GM12874 (cell line): ENCODE measurements at regions not wholly inside any gene's neighbourhood (a gene's known extent, or its start where the extent isn't known, plus 50 kb on each side); places are given as distances from the start of the nearest gene placed in this dataset.

ENCODE experiments used
- TF ChIP-seq, protein P1 (sequence below): IDR thresholded peaks from 2 replicates; pipeline ENCODE4 v1.5.1; 2011; ENCODE audit warnings: low read depth, mild to moderate bottlenecking, control low read depth, low read length, moderate library complexity; ENCODE audit not compliant: insufficient read depth

DNA sequence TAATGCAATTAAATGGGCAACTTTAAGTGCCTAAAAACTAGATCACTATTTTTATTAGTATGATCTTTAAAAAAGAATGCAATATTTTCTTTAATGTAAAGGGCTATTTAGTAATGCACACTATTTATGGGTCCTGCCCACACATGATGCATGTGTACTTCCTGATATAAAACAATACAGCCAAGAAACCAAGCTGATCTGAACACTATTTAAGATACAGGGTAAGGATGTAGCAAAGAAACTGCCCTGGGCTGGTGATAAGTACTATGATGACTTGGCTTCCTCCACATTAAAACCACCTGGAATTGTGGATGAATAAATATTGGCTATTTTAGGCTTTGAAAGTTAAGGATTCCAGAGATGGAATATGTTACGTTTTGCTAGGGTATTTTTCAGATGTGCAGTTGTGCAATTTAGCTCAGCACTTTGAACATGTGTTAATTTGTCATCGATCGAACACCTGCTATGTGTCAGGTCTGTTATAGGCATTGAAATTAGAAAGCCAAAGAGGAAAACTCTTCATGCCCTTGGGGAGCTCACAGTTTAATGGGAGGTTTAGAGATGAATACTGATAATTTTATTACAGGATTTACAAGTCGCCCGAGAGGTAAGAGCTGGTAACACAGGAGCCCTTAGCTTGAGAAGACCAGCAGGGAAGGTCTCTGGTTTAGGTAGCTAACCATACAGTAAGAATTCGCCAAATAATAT, 276.7 kb downstream of the PLK2 start:
- TF ChIP-seq, protein P1, sequence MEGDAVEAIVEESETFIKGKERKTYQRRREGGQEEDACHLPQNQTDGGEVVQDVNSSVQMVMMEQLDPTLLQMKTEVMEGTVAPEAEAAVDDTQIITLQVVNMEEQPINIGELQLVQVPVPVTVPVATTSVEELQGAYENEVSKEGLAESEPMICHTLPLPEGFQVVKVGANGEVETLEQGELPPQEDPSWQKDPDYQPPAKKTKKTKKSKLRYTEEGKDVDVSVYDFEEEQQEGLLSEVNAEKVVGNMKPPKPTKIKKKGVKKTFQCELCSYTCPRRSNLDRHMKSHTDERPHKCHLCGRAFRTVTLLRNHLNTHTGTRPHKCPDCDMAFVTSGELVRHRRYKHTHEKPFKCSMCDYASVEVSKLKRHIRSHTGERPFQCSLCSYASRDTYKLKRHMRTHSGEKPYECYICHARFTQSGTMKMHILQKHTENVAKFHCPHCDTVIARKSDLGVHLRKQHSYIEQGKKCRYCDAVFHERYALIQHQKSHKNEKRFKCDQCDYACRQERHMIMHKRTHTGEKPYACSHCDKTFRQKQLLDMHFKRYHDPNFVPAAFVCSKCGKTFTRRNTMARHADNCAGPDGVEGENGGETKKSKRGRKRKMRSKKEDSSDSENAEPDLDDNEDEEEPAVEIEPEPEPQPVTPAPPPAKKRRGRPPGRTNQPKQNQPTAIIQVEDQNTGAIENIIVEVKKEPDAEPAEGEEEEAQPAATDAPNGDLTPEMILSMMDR, result no peak

DNA sequence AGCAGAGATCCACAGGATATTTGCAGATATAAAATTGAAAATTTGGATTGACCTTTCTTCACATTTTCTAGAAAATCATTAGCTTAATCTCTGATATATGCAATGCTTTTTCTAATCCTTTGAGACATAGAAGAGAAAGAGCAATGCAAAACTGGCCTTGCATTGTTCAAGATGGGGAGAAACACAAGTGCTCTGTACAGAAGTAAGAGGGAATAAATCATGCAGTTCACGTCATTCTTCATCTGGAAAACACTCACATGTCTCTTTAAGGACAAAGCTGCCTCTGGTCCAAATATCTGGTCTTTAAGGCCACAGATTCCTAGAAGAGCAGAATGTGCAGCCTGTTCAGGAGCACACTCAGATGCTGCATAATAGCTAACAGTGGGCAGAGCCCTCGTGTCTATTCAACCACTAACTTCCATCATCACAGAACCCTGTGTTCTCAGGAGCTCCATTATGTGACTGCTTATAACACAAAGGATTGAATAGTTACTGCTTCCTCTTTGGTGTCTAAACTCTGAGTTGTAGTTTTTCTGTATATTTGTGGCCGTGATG, 277.5 kb downstream of the PLK2 start:
- TF ChIP-seq, protein P1, result no peak

DNA sequence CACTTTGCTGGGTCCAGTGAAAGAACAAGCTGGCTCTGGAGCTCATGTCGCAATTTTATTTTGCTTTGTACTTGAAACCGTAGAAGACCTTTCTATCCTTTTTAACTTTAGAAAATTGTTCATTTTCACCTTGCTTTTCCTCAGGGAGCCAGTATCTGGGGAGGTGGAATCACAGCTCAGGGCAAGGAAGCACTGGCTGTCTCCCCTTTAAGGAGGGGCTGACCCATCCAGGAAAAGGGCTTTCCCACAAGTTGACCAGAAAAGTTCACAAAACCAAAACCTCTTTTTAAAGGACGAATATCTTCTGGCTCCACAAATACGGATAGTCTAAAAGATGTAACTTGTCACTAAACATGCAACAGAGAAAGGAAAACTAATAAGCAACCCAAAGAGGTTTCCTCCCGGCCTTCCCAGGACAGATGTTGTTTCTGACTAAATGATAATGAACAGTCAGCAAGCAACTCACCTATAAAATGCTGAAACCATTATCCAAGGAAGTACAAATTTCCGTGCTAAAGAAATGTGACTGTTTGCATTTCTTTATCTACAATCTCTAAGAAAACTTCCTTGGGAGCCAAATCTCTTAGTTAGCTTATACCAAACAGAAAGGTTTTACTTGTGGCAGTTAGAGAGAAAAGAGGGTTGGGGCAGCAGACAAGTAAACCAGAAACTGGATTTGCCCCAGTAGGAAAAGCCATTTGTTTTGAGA, 278.2 kb downstream of the PLK2 start:
- TF ChIP-seq, protein P1, result no peak

DNA sequence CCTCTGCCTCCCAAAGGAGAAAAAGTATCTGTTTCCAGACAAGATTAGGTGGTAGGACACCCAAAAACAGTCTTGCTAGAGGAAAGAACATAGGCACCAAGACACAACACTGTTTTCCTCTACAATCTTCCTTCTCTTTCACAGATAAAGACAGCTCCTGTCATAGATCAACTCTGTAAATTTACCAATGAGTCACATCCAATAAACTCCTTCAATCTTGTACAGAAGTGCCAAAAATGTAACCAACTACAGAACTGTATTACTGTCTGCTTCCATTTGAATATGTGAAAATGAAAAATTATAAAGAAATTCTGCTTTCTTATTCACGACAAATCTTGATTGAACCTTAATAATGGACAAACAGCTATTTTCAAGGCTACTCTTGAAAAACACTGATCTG, 286.9 kb downstream of the PLK2 start:
- TF ChIP-seq, protein P1, result no peak

DNA sequence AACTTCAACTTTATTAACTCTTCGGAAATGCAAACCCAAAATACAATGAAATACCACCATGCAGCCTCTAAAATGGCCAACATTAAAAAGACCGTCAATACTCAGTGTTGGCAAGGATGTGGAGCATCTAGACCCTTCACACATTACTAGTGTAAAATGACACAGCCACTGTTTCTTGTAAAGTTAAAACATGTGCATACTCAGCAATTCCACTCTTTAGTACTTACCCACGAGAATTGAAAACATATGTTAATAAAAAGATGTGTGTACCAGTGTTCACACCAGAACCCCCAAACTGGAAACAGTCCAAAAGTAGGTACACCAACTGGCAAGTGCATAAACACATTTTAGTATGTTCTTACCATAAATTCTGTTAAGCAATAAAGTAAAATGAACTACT, 294.7 kb downstream of the PLK2 start:
- TF ChIP-seq, protein P1, result no peak

DNA sequence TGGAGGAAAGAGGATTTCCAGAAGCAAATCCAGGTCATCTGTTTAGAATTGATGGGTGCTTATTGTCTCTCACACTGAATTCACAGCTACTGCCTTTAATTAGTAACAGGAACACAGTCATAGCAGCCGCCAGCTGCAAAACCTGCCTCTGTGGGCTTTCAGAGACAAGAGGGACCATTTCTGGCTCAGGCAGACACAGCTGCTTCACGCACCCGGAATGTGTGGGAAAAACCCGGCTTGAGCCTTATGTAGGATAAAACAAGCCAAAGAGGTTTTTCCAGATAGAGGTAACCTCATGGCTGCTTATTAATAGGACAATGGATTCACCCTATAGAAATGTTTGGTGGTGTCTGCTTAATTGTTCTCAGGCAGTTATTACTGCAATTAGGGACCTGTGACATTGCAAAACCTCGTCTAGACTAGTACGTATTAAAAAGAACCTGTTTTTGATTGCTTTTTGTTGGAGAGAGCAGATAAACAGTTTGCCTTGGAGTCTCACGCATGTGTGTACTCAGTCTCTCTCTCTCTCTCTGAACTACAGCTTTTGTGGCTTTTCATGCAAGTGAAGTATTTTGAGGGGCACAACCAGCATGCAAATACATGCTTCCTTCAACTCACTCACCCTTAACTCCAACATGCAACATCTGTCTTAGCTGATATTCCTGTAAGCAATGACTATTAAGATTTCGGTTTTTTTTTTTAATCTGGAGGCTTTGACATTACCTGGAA, 302.7 kb downstream of the PLK2 start:
- TF ChIP-seq, protein P1, result no peak

DNA sequence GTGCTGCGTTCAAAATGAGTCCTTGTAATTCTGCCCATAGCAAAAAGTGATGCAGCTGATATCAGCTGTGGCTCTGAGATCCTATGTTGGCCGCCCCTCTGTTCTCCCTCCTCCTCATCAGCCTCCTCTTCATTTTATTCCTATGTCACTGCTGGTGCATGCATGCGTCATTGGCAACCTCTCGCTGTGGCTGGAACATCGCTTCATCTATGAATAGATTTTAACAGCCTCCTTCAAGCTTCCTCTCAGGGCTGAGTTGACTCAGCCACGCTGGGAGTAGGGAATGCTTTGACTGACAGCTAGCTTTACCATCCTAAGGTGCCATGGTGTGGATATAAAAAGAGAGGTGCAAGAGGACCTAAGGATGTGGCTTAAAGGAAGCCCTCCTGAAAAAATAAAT, 303.5 kb downstream of the PLK2 start:
- TF ChIP-seq, protein P1, result no peak
